Adrenal gland (tissue), 9 donors: ENCODE measurements at regions not wholly inside any gene's neighbourhood (a gene's known extent, or its start where the extent isn't known, plus 50 kb on each side); places are given as distances from the start of the nearest gene placed in this dataset.
"Not testable (repeated sequence)": the region's sequence is repeated elsewhere in the genome, so short reads cannot be mapped to it uniquely, and the experiment has no call there.

Experiments used
- DNase-seq, 7 donors: peaks; one replicate each; pipeline ENCODE4 v3.0.0-alpha.2; 2019 to 2020
- H3K27ac ChIP-seq, 5 donors: fragments of 200-600 bp; sonication (generic) in 4 of 5; 1 replicate in 3 of 5; 2 replicates in 2 of 5; pipeline versions ENCODE4 v1.5.1 to v1.8.0; 2016 to 2020; ENCODE audit warnings: mild to moderate bottlenecking in 1 of 5
- H3K27me3 ChIP-seq: fragments of 200-600 bp; 2 replicates; pipeline ENCODE4 v1.8.0; 2021
- H3K36me3 ChIP-seq, 2 donors: fragments of 200-600 bp; replicated peaks in 1 of 2; 1 replicate in 1 of 2; 2 replicates in 1 of 2; pipeline versions ENCODE4 v1.5.1 to v1.8.0; 2018 to 2022
- H3K4me1 ChIP-seq, 2 donors: fragments of 200-600 bp; replicated peaks in 1 of 2; 1 replicate in 1 of 2; 2 replicates in 1 of 2; pipeline versions ENCODE4 v1.5.1 to v1.8.0; 2018 to 2021
- H3K4me3 ChIP-seq, 4 donors: fragments of 200-600 bp; sonication (generic) in 3 of 4; one replicate each; pipeline ENCODE4 v1.5.1; 2016 to 2018
- H3K9me3 ChIP-seq, 3 donors: fragments of 200-600 bp; sonication (generic) in 1 of 3; replicated peaks in 1 of 3; 1 replicate in 2 of 3; 2 replicates in 1 of 3; pipeline versions ENCODE4 v1.5.1 to v1.8.0; 2016 to 2021
- CTCF ChIP-seq, 6 experiments: fragments of 450-650 bp in 4 of 6; fragments of 200-600 bp in 2 of 6; sonication (generic) in 1 of 6; IDR thresholded peaks; 1 replicate in 5 of 6; 2 replicates in 1 of 6; pipeline versions ENCODE4 v1.5.1 to v1.8.0; 2016 to 2021; ENCODE audit warnings: antibody characterized with exemption in 6 of 6, mild to moderate bottlenecking in 2 of 6, moderate library complexity in 1 of 6
- POLR2A ChIP-seq, 2 donors: fragments of 450-650 bp; IDR thresholded peaks; one replicate each; pipeline ENCODE4 v1.6.1; 2017; ENCODE audit warnings: antibody characterized with exemption in 2 of 2, mild to moderate bottlenecking in 2 of 2, moderate library complexity in 1 of 2
- WGBS, 4 donors: extraction: QIAGEN DNeasy Blood & Tissue Kit in 2 of 4; methylation state at CpG; one replicate each; pipeline versions ENCODE4 v1.1.5 to v1.1.7; 2013 to 2017; 5-methylcytosine and 5-hydroxymethylcytosine counted together
- intact Hi-C, 2 donors: fragments of 100-400 bp; cut with DNase I; formaldehyde crosslinking; loops; one replicate each; pipeline versions ENCODE4 v1.14.1 to v1.15.0; 2022 to 2023
- donor health status: healthy with polysubstance abuse.
- donor health status: Bipolar disorder and iron deficiency.
- donor health status: DM: yes; HTN: yes; CAD: no.
- donor health status: DM: no; HTN: no; CAD: no.
- donor health status: DM: no; HTN: no; CAD: no.

GRCh38 chr7:136391371-136391770 lies 414.2 kb upstream of the MTPN start:
- TF ChIP-seq POLR2A (IDR thresholded peaks at IDR 0.05) (no peak), CTCF (IDR thresholded peaks at IDR 0.05) (no peak)
- Histone ChIP-seq H3K36me3 (no peaks in the 10 kb centered on the region), H3K27me3 (no peaks in the 10 kb centered on the region), H3K27ac (no peak overlapping the region), H3K9me3 (no peaks in the 10 kb centered on the region), H3K4me1 (no peaks in the 10 kb centered on the region), H3K4me3 (no peak overlapping the region)
- intact Hi-C loops: no loop called here
- 65 to 73% (median 71%) methylated on average over 6 of the region's 6 CpGs for WGBS, 4 donors
- DNase-seq: no peak

- Histone ChIP-seq H3K27me3 (no peaks in the 10 kb centered on the region), H3K36me3 (no peaks in the 10 kb centered on the region), H3K4me3 (no peak overlapping the region), H3K9me3 (no peaks in the 10 kb centered on the region), H3K27ac (no peak overlapping the region), H3K4me1 (no peaks in the 10 kb centered on the region)
- 55 to 71% (median 64%) methylated on average over 3 of the region's 3 CpGs for WGBS, 4 donors
- DNase-seq: no peak
- intact Hi-C loops: no loop called here
- TF ChIP-seq POLR2A (IDR thresholded peaks at IDR 0.05): no peak
- no peak for TF ChIP-seq CTCF (IDR thresholded peaks at IDR 0.05)
Observed at GRCh38 chr7:136389933-136390332, 412.8 kb upstream of the MTPN start.

- intact Hi-C loops: no loop called here
- DNase-seq: no peak
- WGBS, 4 donors: 44 to 77% (median 71%) methylated on average over 2 of the region's 2 CpGs
- no peaks in the 10 kb centered on the region for H3K4me1 ChIP-seq
- H3K9me3 ChIP-seq: no peaks in the 10 kb centered on the region
- no peak overlapping the region for H3K27ac ChIP-seq
- no peak overlapping the region for H3K4me3 ChIP-seq
- TF ChIP-seq CTCF (IDR thresholded peaks at IDR 0.05): no peak
- no peak for TF ChIP-seq POLR2A (IDR thresholded peaks at IDR 0.05)
- no peaks in the 10 kb centered on the region for H3K27me3 ChIP-seq
- H3K36me3 ChIP-seq: no peaks in the 10 kb centered on the region
Observed at GRCh38 chr7:136386876-136387275, 409.7 kb upstream of the MTPN start.

GRCh38 chr7:136371409-136371808 lies 394.2 kb upstream of the MTPN start:
- H3K36me3 ChIP-seq, DNase-seq, H3K4me3 ChIP-seq, H3K27me3 ChIP-seq, H3K27ac ChIP-seq, H3K9me3 ChIP-seq, intact Hi-C loops, H3K4me1 ChIP-seq: not testable (repeated sequence)

- intact Hi-C loops: no loop called here
- Histone ChIP-seq H3K27me3 (no peaks in the 10 kb centered on the region), H3K36me3 (no peaks in the 10 kb centered on the region), H3K4me1 (no peaks in the 10 kb centered on the region), H3K27ac (no peak overlapping the region), H3K4me3 (no peak overlapping the region), H3K9me3 (no peaks in the 10 kb centered on the region)
- DNase-seq: no peak
- TF ChIP-seq POLR2A (IDR thresholded peaks at IDR 0.05): no peak
- no peak for TF ChIP-seq CTCF (IDR thresholded peaks at IDR 0.05)
- 84 to 92% (median 91%) methylated on average over 2 of the region's 2 CpGs for WGBS, 4 donors
Observed at GRCh38 chr7:136370137-136370536, 393.0 kb upstream of the MTPN start.
